MM.1S (cell line): ENCODE measurements at regions not wholly inside any gene's neighbourhood (a gene's known extent, or its start where the extent isn't known, plus 50 kb on each side); places are given as distances from the start of the nearest gene placed in this dataset.

Experiments used
- DNase-seq: peaks from one replicate; pipeline ENCODE4 v3.0.0-alpha.2; 2015
- H2AFZ ChIP-seq: fragments of 300-600 bp; sonication (generic); 2 replicates; pipeline ENCODE4 v1.6.0; 2016; ENCODE audit warnings: antibody characterized with exemption, low read length
- H3F3A ChIP-seq: fragments of 300-600 bp; sonication (generic); 2 replicates; pipeline ENCODE4 v1.6.1; 2016; ENCODE audit warnings: mild to moderate bottlenecking, antibody characterized with exemption, low read length, moderate library complexity, mixed read lengths; ENCODE audit not compliant: insufficient read depth
- H3K27ac ChIP-seq: fragments of 300-600 bp; sonication (generic); 2 replicates; pipeline ENCODE4 v1.5.1; 2016; ENCODE audit warnings: mild to moderate bottlenecking, low read length
- H3K27me3 ChIP-seq: fragments of 300-600 bp; sonication (generic); replicated peaks from 2 replicates; pipeline ENCODE4 v1.6.0; 2016; ENCODE audit warnings: low read length; ENCODE audit not compliant: insufficient read depth
- H3K36me3 ChIP-seq: fragments of 300-600 bp; sonication (generic); replicated peaks from 2 replicates; pipeline ENCODE4 v1.6.1; 2016; ENCODE audit warnings: mild to moderate bottlenecking, low read length, mixed read lengths; ENCODE audit not compliant: insufficient read depth
- H3K4me1 ChIP-seq: fragments of 300-600 bp; sonication (generic); 2 replicates; pipeline ENCODE4 v1.6.1; 2016; ENCODE audit warnings: low read length, mixed read lengths
- H3K4me2 ChIP-seq: fragments of 300-600 bp; sonication (generic); 2 replicates; pipeline ENCODE4 v1.6.0; 2016; ENCODE audit warnings: low read depth, low read length
- H3K4me3 ChIP-seq: fragments of 300-600 bp; sonication (generic); 2 replicates; pipeline ENCODE4 v1.5.1; 2016; ENCODE audit warnings: low read length, mixed read lengths
- H3K79me2 ChIP-seq: fragments of 300-600 bp; sonication (generic); 2 replicates; pipeline ENCODE4 v1.6.1; 2016; ENCODE audit warnings: mixed run types, low read length, mixed read lengths
- H3K9ac ChIP-seq: fragments of 300-600 bp; sonication (generic); 2 replicates; pipeline ENCODE4 v1.6.1; 2016; ENCODE audit warnings: low read length, mixed read lengths
- H3K9me2 ChIP-seq: fragments of 300-600 bp; sonication (generic); replicated peaks from 2 replicates; pipeline ENCODE4 v1.6.1; 2016; ENCODE audit warnings: mild to moderate bottlenecking, low read length, mixed read lengths; ENCODE audit not compliant: insufficient read depth
- H3K9me3 ChIP-seq: fragments of 300-600 bp; sonication (generic); replicated peaks from 2 replicates; pipeline ENCODE4 v1.6.1; 2016; ENCODE audit warnings: mild to moderate bottlenecking, low read length, mixed read lengths; ENCODE audit not compliant: insufficient read depth
- H4K20me1 ChIP-seq: fragments of 300-600 bp; sonication (generic); 2 replicates; pipeline ENCODE4 v1.6.1; 2016; ENCODE audit warnings: mild to moderate bottlenecking, low read length, moderate library complexity, mixed read lengths; ENCODE audit not compliant: insufficient read depth
- EZH2 ChIP-seq: fragments of 300-600 bp; sonication (generic); optimal IDR thresholded peaks from 2 replicates; pipeline ENCODE3; 2017; ENCODE audit warnings: low read depth, mild to moderate bottlenecking, antibody characterized with exemption, low read length, mixed read lengths
- EZH2phosphoT487 ChIP-seq: fragments of 300-600 bp; sonication (generic); IDR thresholded peaks from 2 replicates; pipeline ENCODE4 v1.6.1; 2018; ENCODE audit warnings: antibody characterized with exemption, low read length
- TF ChIP-seq, protein P1 (sequence below): fragments of 300-600 bp; sonication (generic); IDR thresholded peaks from 2 replicates; pipeline ENCODE4 v1.5.1; 2016; ENCODE audit warnings: antibody characterized with exemption, low read length, mixed read lengths

- Histone ChIP-seq H3K27ac (no peak overlapping the region), H3K9me2 (no peaks in the 10 kb centered on the region), H3K79me2 (no peaks in the 10 kb centered on the region), H2AFZ (no peak overlapping the region), H3F3A (no peaks in the 10 kb centered on the region), H3K4me1 (no peaks in the 10 kb centered on the region), H3K4me2 (no peak overlapping the region), H3K27me3 (no peaks in the 10 kb centered on the region), H3K36me3 (no peaks in the 10 kb centered on the region), H3K4me3 (no peak overlapping the region), H3K9me3 (no peaks in the 10 kb centered on the region), H4K20me1 (no peaks in the 10 kb centered on the region), H3K9ac (no peak overlapping the region)
- TF ChIP-seq, protein P1, sequence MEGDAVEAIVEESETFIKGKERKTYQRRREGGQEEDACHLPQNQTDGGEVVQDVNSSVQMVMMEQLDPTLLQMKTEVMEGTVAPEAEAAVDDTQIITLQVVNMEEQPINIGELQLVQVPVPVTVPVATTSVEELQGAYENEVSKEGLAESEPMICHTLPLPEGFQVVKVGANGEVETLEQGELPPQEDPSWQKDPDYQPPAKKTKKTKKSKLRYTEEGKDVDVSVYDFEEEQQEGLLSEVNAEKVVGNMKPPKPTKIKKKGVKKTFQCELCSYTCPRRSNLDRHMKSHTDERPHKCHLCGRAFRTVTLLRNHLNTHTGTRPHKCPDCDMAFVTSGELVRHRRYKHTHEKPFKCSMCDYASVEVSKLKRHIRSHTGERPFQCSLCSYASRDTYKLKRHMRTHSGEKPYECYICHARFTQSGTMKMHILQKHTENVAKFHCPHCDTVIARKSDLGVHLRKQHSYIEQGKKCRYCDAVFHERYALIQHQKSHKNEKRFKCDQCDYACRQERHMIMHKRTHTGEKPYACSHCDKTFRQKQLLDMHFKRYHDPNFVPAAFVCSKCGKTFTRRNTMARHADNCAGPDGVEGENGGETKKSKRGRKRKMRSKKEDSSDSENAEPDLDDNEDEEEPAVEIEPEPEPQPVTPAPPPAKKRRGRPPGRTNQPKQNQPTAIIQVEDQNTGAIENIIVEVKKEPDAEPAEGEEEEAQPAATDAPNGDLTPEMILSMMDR, result no peak
- TF ChIP-seq EZH2 (no peak), EZH2phosphoT487 (no peak)
- DNase-seq, result no peak
Measured at GRCh38 chr1:98019747-98020146, 98.9 kb upstream of the DPYD start.

DNA sequence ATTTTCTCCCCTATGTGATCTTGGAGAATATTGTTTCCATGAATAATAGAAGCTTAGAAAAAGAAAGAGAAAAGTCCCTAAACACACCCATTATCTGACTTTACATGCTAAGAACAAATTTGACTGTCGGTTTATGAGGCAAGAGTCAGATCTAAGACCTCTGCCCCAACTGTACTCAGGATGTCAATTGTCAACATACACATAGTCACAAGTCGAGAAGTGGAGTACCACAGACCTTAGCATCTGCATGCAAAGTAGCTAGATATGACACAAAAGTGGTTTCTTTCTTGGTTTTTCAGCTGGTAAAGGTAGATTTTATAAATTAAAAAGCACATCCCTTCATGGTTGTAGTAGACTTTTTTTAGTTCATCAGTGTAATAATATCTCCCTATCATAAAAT, 97.2 kb upstream of the DPYD start:
- no peaks in the 10 kb centered on the region for H3K9me3 ChIP-seq
- H3K9me2 ChIP-seq, result no peaks in the 10 kb centered on the region
- H2AFZ ChIP-seq, result no peak overlapping the region
- H3F3A ChIP-seq, result no peaks in the 10 kb centered on the region
- H3K4me3 ChIP-seq, result no peak overlapping the region
- no peak overlapping the region for H3K4me2 ChIP-seq
- H3K4me1 ChIP-seq, result no peaks in the 10 kb centered on the region
- no peaks in the 10 kb centered on the region for H3K27me3 ChIP-seq
- H3K27ac ChIP-seq, result no peak overlapping the region
- no peak for DNase-seq
- no peaks in the 10 kb centered on the region for H4K20me1 ChIP-seq
- TF ChIP-seq EZH2 (no peak), EZH2phosphoT487 (no peak)
- TF ChIP-seq, protein P1, result no peak
- no peaks in the 10 kb centered on the region for H3K36me3 ChIP-seq
- H3K79me2 ChIP-seq, result no peaks in the 10 kb centered on the region
- H3K9ac ChIP-seq, result no peak overlapping the region

DNA sequence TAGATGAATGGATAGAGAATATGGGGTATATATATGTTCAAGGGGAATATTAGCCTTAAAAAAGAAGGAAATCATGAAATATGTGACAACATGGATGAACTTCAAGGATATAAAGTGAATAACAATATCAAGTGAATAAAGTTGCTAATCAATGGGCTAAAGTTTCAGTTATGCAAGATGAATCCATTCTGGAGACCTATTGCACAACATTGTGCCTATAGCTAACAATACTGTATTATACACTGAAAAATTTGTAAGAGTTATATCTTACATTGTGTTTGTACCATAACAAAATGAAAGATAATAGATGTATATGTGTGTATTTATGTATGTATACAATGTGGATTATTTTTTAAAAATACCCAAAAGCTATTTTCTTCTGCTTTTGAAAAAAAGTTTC, 96.3 kb upstream of the DPYD start:
- Histone ChIP-seq H3K79me2 (no peaks in the 10 kb centered on the region), H3K9me2 (no peaks in the 10 kb centered on the region), H3K4me3 (no peak overlapping the region), H3K9ac (no peak overlapping the region), H3F3A (no peaks in the 10 kb centered on the region), H2AFZ (no peak overlapping the region), H3K36me3 (no peaks in the 10 kb centered on the region), H3K4me2 (no peak overlapping the region), H3K9me3 (no peaks in the 10 kb centered on the region), H3K4me1 (no peaks in the 10 kb centered on the region), H3K27ac (no peak overlapping the region), H4K20me1 (no peaks in the 10 kb centered on the region), H3K27me3 (no peaks in the 10 kb centered on the region)
- no peak for DNase-seq
- no peak for TF ChIP-seq EZH2
- TF ChIP-seq, protein P1, result no peak
- TF ChIP-seq EZH2phosphoT487, result no peak
